HepG2 (cell line): ENCODE measurements at regions not wholly inside any gene's neighbourhood (a gene's known extent, or its start where the extent isn't known, plus 50 kb on each side); places are given as distances from the start of the nearest gene placed in this dataset.

ENCODE experiments used
- ATAC-seq: fragments of 200-7000 bp; cut with Tn5 transposase; 3 replicates; pipeline ENCODE4 v1.9.1; 2020; ENCODE audit warnings: mild to moderate bottlenecking, moderate library complexity
- BruUV-seq: library from RNA; stranded (reverse); fragments of 400-500 nt; replicated peaks from 2 replicates; lab custom pipeline; 2021; lab: Mats Ljungman, UMichigan
- CTCF ChIA-PET: fragments of 300-600 bp; formaldehyde crosslinking; extraction: SDS; loops from one replicate; lab custom pipeline; 2021; ENCODE audit warnings: low total read pairs, inconsistent platforms, low intra/inter-chr PET ratio; lab: Yijun Ruan, JAX
- POLR2A ChIA-PET: fragments of 350-600 bp; sonication (Branson Sonifier 250); formaldehyde crosslinking; loops from one replicate; lab custom pipeline; 2020; ENCODE audit warnings: antibody characterized with exemption, inconsistent platforms; lab: Yijun Ruan, JAX
- DNase-seq: peaks from one replicate; pipeline ENCODE4 v3.0.0-alpha.2; 2015; ENCODE audit warnings: low spot score
- FAIRE-seq: peaks from 3 replicates; lab custom pipeline; 2011; peaks lifted over from hg19 to GRCh38; lab: Jason Lieb, UNC
- H2AFZ ChIP-seq: one replicate; pipeline ENCODE4 v1.6.1; 2011; ENCODE audit warnings: low read length, inconsistent platforms
- H3K27ac ChIP-seq: fragments of 300-600 bp; 3 replicates; pipeline ENCODE4 v1.8.0; 2011; ENCODE audit warnings: mixed run types, mild to moderate bottlenecking, mixed read lengths, low read length, inconsistent platforms; ENCODE audit not compliant: insufficient read depth; ENCODE audit errors: extremely low read length
- H3K27me3 ChIP-seq, 2 experiments: fragments of 200-600 bp in 1 of 2; 2 replicates in 1 of 2; 3 replicates in 1 of 2; pipeline versions ENCODE4 v1.6.0 to v1.8.0; 2011; ENCODE audit warnings: low read length in 2 of 2, mild to moderate bottlenecking in 2 of 2, moderate library complexity in 2 of 2, inconsistent platforms in 1 of 2; ENCODE audit not compliant: insufficient read depth in 2 of 2, control insufficient read depth in 1 of 2
- H3K36me3 ChIP-seq, 2 experiments: fragments of 200-600 bp in 1 of 2; replicated peaks in 1 of 2; 2 replicates in 1 of 2; 3 replicates in 1 of 2; pipeline versions ENCODE4 v1.5.1 to v1.8.0; 2011; ENCODE audit warnings: low read length in 2 of 2, inconsistent platforms in 1 of 2; ENCODE audit not compliant: insufficient read depth in 2 of 2, control insufficient read depth in 1 of 2
- H3K4me1 ChIP-seq: 2 replicates; pipeline ENCODE4 v1.5.1; 2012; ENCODE audit warnings: low read length, inconsistent platforms; ENCODE audit not compliant: insufficient read depth
- H3K4me2 ChIP-seq: 2 replicates; pipeline ENCODE4 v1.6.0; 2011; ENCODE audit warnings: low read depth, low read length, inconsistent platforms
- H3K4me3 ChIP-seq, 3 experiments: fragments of 200-600 bp in 1 of 3; sonication (generic), shearing (Covaris generic) in 1 of 3; replicated peaks in 1 of 3; 2 replicates each; pipeline ENCODE4 v1.5.1; 2011 to 2016; ENCODE audit warnings: low read length in 3 of 3, inconsistent platforms in 2 of 3, low read depth in 2 of 3, mild to moderate bottlenecking in 2 of 3, control low read depth in 1 of 3, mixed read lengths in 1 of 3; ENCODE audit not compliant: insufficient read depth in 1 of 3
- H3K79me2 ChIP-seq: one replicate; pipeline ENCODE4 v1.6.1; 2011; ENCODE audit warnings: low read length, inconsistent platforms; ENCODE audit not compliant: insufficient read depth
- H3K9ac ChIP-seq: 2 replicates; pipeline ENCODE4 v1.6.0; 2011; ENCODE audit warnings: mild to moderate bottlenecking, low read depth, low read length, inconsistent platforms; ENCODE audit not compliant: insufficient read depth
- H3K9me3 ChIP-seq: 2 replicates; pipeline ENCODE4 v1.5.1; 2012; ENCODE audit warnings: mild to moderate bottlenecking, low read length
- H4K20me1 ChIP-seq: 2 replicates; pipeline ENCODE4 v1.6.0; 2011; ENCODE audit warnings: inconsistent platforms, mild to moderate bottlenecking, low read length, moderate library complexity; ENCODE audit not compliant: insufficient read depth
- E2F1 ChIP-seq: sonication (generic); formaldehyde crosslinking; IDR thresholded peaks from 2 replicates; pipeline ENCODE4 v1.5.0; 2020; ENCODE audit warnings: missing genetic modification reagents
- HMGXB3 ChIP-seq: sonication (generic); formaldehyde crosslinking; IDR thresholded peaks from 2 replicates; pipeline ENCODE4 v1.4.0; 2020; ENCODE audit warnings: missing genetic modification reagents, borderline replicate concordance
- HNRNPLL ChIP-seq: fragments of 200-400 bp; formaldehyde crosslinking; IDR thresholded peaks from 2 replicates; pipeline ENCODE4 v1.6.1; 2017; ENCODE audit warnings: mild to moderate bottlenecking, low read depth, low read length; ENCODE audit not compliant: poor library complexity, severe bottlenecking
- ZNF30 ChIP-seq: sonication (generic); formaldehyde crosslinking; IDR thresholded peaks from 2 replicates; pipeline ENCODE4 v1.5.0; 2020; ENCODE audit warnings: mild to moderate bottlenecking, missing genetic modification reagents
- ZNF484 ChIP-seq: sonication (generic); formaldehyde crosslinking; IDR thresholded peaks from 2 replicates; pipeline ENCODE4 v1.5.1; 2020; ENCODE audit warnings: mild to moderate bottlenecking, low read depth, missing genetic modification reagents, borderline replicate concordance
- ZNF691 ChIP-seq: sonication (generic); formaldehyde crosslinking; IDR thresholded peaks from 2 replicates; pipeline ENCODE4 v1.4.0; 2020; ENCODE audit warnings: missing genetic modification reagents, low read depth, mild to moderate bottlenecking, borderline replicate concordance
- ZNF709 ChIP-seq: sonication (generic); formaldehyde crosslinking; IDR thresholded peaks from 2 replicates; pipeline ENCODE4 v1.5.0; 2020; ENCODE audit warnings: mild to moderate bottlenecking, missing genetic modification reagents
- in situ Hi-C: cut with HindIII; loops from 2 replicates; pipeline ENCODE4 v1.10.0; 2017; ENCODE audit warnings: low pct_unique_long_range_greater_than_20kb; ENCODE audit not compliant: extremely low pct_ligation_motif_present
- intact Hi-C: fragments of 100-400 bp; cut with micrococcal nuclease; formaldehyde crosslinking; loops from one replicate; pipeline ENCODE4 v1.10.0; 2022; ENCODE audit not compliant: unreplicated experiment
- TF ChIP-seq, protein P1 (sequence below): sonication (generic); formaldehyde crosslinking; IDR thresholded peaks from 2 replicates; pipeline ENCODE4 v1.4.0; 2020; ENCODE audit warnings: missing genetic modification reagents
- TF ChIP-seq, protein P2 (sequence below): sonication (generic); formaldehyde crosslinking; IDR thresholded peaks from 2 replicates; pipeline ENCODE4 v1.9.0; 2021; ENCODE audit warnings: missing genetic modification reagents, borderline replicate concordance

DNA sequence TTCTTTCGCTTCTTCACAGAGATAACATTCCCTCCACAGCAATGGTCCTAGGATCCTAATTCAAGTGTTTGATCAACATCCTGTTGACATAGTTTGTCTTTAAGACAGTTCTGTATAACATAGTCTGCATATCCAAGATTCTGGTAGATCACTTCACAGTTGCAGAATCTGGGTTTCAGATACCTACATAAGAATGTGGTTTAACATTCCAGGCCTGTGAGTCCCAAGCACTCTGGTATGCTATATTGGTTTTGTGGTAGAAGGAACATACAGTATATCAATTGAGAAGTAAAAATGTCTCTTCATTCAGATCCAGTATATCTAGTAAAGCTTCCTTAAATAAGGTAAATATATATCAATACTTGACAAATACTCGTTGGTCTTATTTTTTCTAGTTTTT, 914.2 kb upstream of the CDH6 start (continued):
- no peak for TF ChIP-seq E2F1 (CRISPR knock-in tag)
- no peak for TF ChIP-seq ZNF30 (CRISPR knock-in tag)
- no peak for TF ChIP-seq ZNF484
- TF ChIP-seq, protein P1, sequence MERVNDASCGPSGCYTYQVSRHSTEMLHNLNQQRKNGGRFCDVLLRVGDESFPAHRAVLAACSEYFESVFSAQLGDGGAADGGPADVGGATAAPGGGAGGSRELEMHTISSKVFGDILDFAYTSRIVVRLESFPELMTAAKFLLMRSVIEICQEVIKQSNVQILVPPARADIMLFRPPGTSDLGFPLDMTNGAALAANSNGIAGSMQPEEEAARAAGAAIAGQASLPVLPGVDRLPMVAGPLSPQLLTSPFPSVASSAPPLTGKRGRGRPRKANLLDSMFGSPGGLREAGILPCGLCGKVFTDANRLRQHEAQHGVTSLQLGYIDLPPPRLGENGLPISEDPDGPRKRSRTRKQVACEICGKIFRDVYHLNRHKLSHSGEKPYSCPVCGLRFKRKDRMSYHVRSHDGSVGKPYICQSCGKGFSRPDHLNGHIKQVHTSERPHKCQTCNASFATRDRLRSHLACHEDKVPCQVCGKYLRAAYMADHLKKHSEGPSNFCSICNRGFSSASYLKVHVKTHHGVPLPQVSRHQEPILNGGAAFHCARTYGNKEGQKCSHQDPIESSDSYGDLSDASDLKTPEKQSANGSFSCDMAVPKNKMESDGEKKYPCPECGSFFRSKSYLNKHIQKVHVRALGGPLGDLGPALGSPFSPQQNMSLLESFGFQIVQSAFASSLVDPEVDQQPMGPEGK (CRISPR knock-in tag), result no peak
- no peak for TF ChIP-seq ZNF691 (CRISPR knock-in tag)
- TF ChIP-seq HNRNPLL, result no peak

GRCh38 chr5:30267026-30267425, 926.5 kb upstream of the CDH6 start:
- CTCF ChIA-PET, result no interaction called here
- in situ Hi-C loops (no loop called here), intact Hi-C loops (no loop called here)
- DNase-seq (no peak), ATAC-seq (no peak), FAIRE-seq (no peak)
- H3K4me3 ChIP-seq, result no peak overlapping the region
- H3K36me3 ChIP-seq, result no peaks in the 10 kb centered on the region
- H3K27me3 ChIP-seq, result no peaks in the 10 kb centered on the region; a peak in 1 of 5 replicates
- H3K27ac ChIP-seq, result no peak overlapping the region
- POLR2A ChIA-PET, result no interaction called here
- no peaks in the 10 kb centered on the region for H3K79me2 ChIP-seq
- H3K9me3 ChIP-seq, result no peaks in the 10 kb centered on the region
- H2AFZ ChIP-seq, result no peak overlapping the region
- H3K4me1 ChIP-seq, result no peaks in the 10 kb centered on the region
- no peak overlapping the region for H3K4me2 ChIP-seq
- no peaks in the 10 kb centered on the region for H4K20me1 ChIP-seq
- H3K9ac ChIP-seq, result no peak overlapping the region
- BruUV-seq, result no TSS peak
- TF ChIP-seq ZNF709 (no peak), HMGXB3 (CRISPR knock-in tag) (no peak)
- TF ChIP-seq, protein P2, sequence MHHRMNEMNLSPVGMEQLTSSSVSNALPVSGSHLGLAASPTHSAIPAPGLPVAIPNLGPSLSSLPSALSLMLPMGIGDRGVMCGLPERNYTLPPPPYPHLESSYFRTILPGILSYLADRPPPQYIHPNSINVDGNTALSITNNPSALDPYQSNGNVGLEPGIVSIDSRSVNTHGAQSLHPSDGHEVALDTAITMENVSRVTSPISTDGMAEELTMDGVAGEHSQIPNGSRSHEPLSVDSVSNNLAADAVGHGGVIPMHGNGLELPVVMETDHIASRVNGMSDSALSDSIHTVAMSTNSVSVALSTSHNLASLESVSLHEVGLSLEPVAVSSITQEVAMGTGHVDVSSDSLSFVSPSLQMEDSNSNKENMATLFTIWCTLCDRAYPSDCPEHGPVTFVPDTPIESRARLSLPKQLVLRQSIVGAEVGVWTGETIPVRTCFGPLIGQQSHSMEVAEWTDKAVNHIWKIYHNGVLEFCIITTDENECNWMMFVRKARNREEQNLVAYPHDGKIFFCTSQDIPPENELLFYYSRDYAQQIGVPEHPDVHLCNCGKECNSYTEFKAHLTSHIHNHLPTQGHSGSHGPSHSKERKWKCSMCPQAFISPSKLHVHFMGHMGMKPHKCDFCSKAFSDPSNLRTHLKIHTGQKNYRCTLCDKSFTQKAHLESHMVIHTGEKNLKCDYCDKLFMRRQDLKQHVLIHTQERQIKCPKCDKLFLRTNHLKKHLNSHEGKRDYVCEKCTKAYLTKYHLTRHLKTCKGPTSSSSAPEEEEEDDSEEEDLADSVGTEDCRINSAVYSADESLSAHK (CRISPR knock-in tag), result no peak
